Fibroblast of the aortic adventitia (primary cell): ENCODE measurements at regions not wholly inside any gene's neighbourhood (a gene's known extent, or its start where the extent isn't known, plus 50 kb on each side); places are given as distances from the start of the nearest gene placed in this dataset.
A peak's percentile ranks its signal among the peaks of the same experiment; 100 is the strongest.

Source experiments
- DNase-seq: peaks from one replicate; pipeline ENCODE4 v3.0.0-alpha.2; 2010; ENCODE audit warnings: low read depth
- H3K4me3 ChIP-seq: 2 replicates; pipeline ENCODE4 v1.5.1; 2011; ENCODE audit warnings: low read depth, mild to moderate bottlenecking, control low read depth, low read length, moderate library complexity
- TF ChIP-seq, protein P1 (sequence below): IDR thresholded peaks from 2 replicates; pipeline ENCODE4 v1.5.1; 2011; ENCODE audit warnings: mild to moderate bottlenecking, low read length, control low read depth, inconsistent platforms; ENCODE audit not compliant: insufficient read depth

GRCh38 chr2:67560771-67561456 is 163.8 kb downstream of the ETAA1 start:
- no peak overlapping the region for H3K4me3 ChIP-seq
- DNase-seq, result peak; percentile 76
- TF ChIP-seq, protein P1, sequence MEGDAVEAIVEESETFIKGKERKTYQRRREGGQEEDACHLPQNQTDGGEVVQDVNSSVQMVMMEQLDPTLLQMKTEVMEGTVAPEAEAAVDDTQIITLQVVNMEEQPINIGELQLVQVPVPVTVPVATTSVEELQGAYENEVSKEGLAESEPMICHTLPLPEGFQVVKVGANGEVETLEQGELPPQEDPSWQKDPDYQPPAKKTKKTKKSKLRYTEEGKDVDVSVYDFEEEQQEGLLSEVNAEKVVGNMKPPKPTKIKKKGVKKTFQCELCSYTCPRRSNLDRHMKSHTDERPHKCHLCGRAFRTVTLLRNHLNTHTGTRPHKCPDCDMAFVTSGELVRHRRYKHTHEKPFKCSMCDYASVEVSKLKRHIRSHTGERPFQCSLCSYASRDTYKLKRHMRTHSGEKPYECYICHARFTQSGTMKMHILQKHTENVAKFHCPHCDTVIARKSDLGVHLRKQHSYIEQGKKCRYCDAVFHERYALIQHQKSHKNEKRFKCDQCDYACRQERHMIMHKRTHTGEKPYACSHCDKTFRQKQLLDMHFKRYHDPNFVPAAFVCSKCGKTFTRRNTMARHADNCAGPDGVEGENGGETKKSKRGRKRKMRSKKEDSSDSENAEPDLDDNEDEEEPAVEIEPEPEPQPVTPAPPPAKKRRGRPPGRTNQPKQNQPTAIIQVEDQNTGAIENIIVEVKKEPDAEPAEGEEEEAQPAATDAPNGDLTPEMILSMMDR, result no peak

DNA sequence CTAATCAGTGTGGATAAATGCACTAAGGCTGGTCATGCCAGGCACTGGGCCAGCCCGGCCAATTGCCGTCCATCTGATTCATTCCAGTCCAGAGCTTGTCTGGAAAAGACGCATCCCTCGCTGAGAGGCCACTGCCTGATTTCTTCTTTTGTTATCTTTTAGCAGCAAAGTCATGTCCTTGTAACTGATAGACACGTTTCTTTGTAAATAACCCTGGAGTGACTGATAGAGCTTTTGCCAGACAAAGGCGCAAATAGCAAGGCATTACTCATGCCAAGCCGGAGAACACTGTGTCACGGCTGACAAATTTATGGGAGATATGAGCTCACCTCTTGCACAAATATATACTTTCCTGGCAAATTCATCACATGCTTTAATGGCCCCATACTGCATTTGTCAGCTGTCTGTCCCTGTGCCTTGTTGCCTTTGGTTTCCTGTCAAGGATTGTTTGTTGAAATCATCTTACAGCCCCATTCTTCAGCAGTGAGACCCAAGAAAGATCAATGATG is 164.4 kb downstream of the ETAA1 start:
- DNase-seq, result peak; percentile 94
- TF ChIP-seq, protein P1, result no peak
- H3K4me3 ChIP-seq, result no peak overlapping the region

DNA sequence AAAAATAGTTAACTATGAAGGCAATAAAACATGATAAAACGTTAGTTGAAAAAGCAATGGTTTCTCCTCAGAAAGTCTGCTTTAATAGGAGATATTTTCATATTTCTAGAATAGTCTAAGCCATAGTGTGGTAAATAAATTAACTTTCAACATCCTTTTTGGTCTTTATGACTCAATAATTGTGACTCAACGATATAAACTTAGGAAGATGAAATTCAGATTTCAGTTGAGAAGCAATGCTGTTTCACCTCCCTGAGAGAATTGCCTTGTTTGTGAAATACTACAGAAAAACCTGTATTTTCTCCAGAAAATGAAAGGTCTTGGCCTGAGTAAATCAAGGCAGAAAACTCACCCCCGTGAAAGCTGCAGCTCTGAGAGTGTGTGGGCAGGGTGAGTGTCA is 166.9 kb downstream of the ETAA1 start:
- no peak overlapping the region for H3K4me3 ChIP-seq
- peak; percentile 78 for DNase-seq
- TF ChIP-seq, protein P1, result no peak

GRCh38 chr2:67564626-67565025 is 167.5 kb downstream of the ETAA1 start:
- DNase-seq, result no peak
- H3K4me3 ChIP-seq, result no peak overlapping the region
- TF ChIP-seq, protein P1, result no peak

GRCh38 chr2:67565262-67565661 is 168.1 kb downstream of the ETAA1 start:
- TF ChIP-seq, protein P1, result no peak
- no peak for DNase-seq
- no peak overlapping the region for H3K4me3 ChIP-seq

DNA sequence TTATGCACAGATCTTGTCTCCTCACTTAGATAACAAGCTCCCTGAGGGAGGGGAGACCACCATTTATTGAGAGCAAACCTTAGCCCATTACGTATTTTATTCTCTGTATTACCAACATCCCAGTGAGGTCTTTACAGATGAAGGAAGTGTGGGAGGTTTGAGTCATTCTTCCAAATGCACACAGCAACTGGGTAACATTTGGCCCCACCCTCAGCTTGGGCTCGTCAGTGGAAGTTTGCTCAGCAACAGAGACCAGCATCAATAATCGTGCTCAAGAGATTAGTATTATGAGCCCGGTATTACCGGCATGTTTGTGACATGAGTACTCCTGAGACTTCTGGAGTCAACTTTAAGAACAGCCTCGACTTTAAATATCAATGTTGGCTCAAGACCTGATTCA is 168.6 kb downstream of the ETAA1 start:
- TF ChIP-seq, protein P1, result no peak
- DNase-seq, result peak; percentile 94
- H3K4me3 ChIP-seq, result no peak overlapping the region

- TF ChIP-seq, protein P1, result no peak
- no peak overlapping the region for H3K4me3 ChIP-seq
Observed at GRCh38 chr2:67566285-67566684, 169.2 kb downstream of the ETAA1 start.

More at GRCh38 chr2:67566285-67566684, 169.2 kb downstream of the ETAA1 start:
- DNase-seq, result no peak
